Fibroblast of pulmonary artery (primary cell): ENCODE measurements at regions not wholly inside any gene's neighbourhood (a gene's known extent, or its start where the extent isn't known, plus 50 kb on each side); places are given as distances from the start of the nearest gene placed in this dataset.

Experiments used
- DNase-seq: peaks from one replicate; pipeline ENCODE4 v3.0.0-alpha.2; 2010; ENCODE audit warnings: low read depth
- H3K4me3 ChIP-seq: replicated peaks from 2 replicates; pipeline ENCODE4 v1.5.1; 2011; ENCODE audit warnings: low read depth, mild to moderate bottlenecking, control low read depth, low read length, moderate library complexity
- CTCF ChIP-seq: IDR thresholded peaks from 2 replicates; pipeline ENCODE4 v1.5.1; 2011; ENCODE audit warnings: mild to moderate bottlenecking, control low read depth, low read length, inconsistent platforms; ENCODE audit errors: missing control alignments

- DNase-seq = no peak
- H3K4me3 ChIP-seq = no peak overlapping the region
- TF ChIP-seq CTCF = no peak
Measured at GRCh38 chr15:70561885-70562284, 201.5 kb downstream of the UACA start.

- no peak for DNase-seq
- no peak for TF ChIP-seq CTCF
- H3K4me3 ChIP-seq = no peak overlapping the region
Measured at GRCh38 chr15:70560617-70561328, 202.6 kb downstream of the UACA start.

- no peak overlapping the region for H3K4me3 ChIP-seq
- peak; percentile 53 for DNase-seq
- TF ChIP-seq CTCF = no peak
Measured at GRCh38 chr15:70559265-70560239, 203.8 kb downstream of the UACA start.

- DNase-seq = no peak
- TF ChIP-seq CTCF = no peak
- no peak overlapping the region for H3K4me3 ChIP-seq
Measured at GRCh38 chr15:70558406-70559264, 204.7 kb downstream of the UACA start.

- no peak for TF ChIP-seq CTCF
- H3K4me3 ChIP-seq = no peak overlapping the region
- no peak for DNase-seq
Measured at GRCh38 chr15:70557521-70558258, 205.7 kb downstream of the UACA start.

GRCh38 chr15:70556779-70557178 is 206.6 kb downstream of the UACA start:
- no peak for TF ChIP-seq CTCF
- no peak overlapping the region for H3K4me3 ChIP-seq
- DNase-seq = no peak
